Transverse colon (tissue), 4 donors: ENCODE measurements at regions not wholly inside any gene's neighbourhood (a gene's known extent, or its start where the extent isn't known, plus 50 kb on each side); places are given as distances from the start of the nearest gene placed in this dataset.

Experiments
- DNase-seq: peaks from one replicate; pipeline ENCODE4 v3.0.0-alpha.2; 2019
- H3K27ac ChIP-seq, 4 donors: fragments of 200-600 bp; sonication (generic); 2 replicates each; pipeline ENCODE4 v1.5.1; 2016 to 2018; ENCODE audit warnings: inconsistent platforms in 4 of 4
- H3K27me3 ChIP-seq: fragments of 200-600 bp; sonication (generic); 2 replicates; pipeline ENCODE4 v1.5.1; 2017; ENCODE audit warnings: inconsistent platforms
- H3K36me3 ChIP-seq, 4 donors: fragments of 200-600 bp; sonication (generic); 2 replicates each; pipeline ENCODE4 v1.5.1; 2017 to 2019; ENCODE audit warnings: inconsistent platforms in 4 of 4
- H3K4me1 ChIP-seq, 4 donors: fragments of 200-600 bp; sonication (generic); 2 replicates each; pipeline ENCODE4 v1.5.1; 2017 to 2020; ENCODE audit warnings: inconsistent platforms in 4 of 4
- H3K4me3 ChIP-seq, 4 donors: fragments of 200-600 bp; sonication (generic); 1 replicate in 1 of 4; 2 replicates in 3 of 4; pipeline versions ENCODE4 v1.5.1 to v1.6.1; 2017 to 2019; ENCODE audit warnings: inconsistent platforms in 4 of 4
- H3K9me3 ChIP-seq, 2 donors: fragments of 200-600 bp; sonication (generic); 2 replicates each; pipeline ENCODE4 v1.5.1; 2017 to 2019; ENCODE audit warnings: inconsistent platforms in 2 of 2
- EP300 ChIP-seq: sonication (generic); formaldehyde crosslinking; IDR thresholded peaks from one replicate; pipeline ENCODE4 v1.6.1; 2017; ENCODE audit warnings: antibody characterized with exemption, low read depth
- POLR2A ChIP-seq: fragments of 450-650 bp; IDR thresholded peaks from one replicate; pipeline ENCODE4 v1.6.1; 2016; ENCODE audit warnings: antibody characterized with exemption, mild to moderate bottlenecking, moderate library complexity
- POLR2AphosphoS5 ChIP-seq, 3 donors: sonication (generic); formaldehyde crosslinking; IDR thresholded peaks; one replicate each; pipeline ENCODE4 v1.6.1; 2016; ENCODE audit warnings: antibody characterized with exemption in 3 of 3
- WGBS, 2 donors: methylation state at CpG; one replicate each; pipeline ENCODE4 v1.1.5; 2018; ENCODE audit warnings: low coverage in 1 of 2; 5-methylcytosine and 5-hydroxymethylcytosine counted together
- in situ Hi-C, 4 donors: fragments of 200-750 bp; cut with MboI; loops; one replicate each; pipeline versions ENCODE4 v1.15.0 to v1.15.1; 2017; ENCODE audit warnings: low sequenced_read_pairs in 3 of 4, low pct_ligation_motif_present in 1 of 4, low pct_unique_long_range_greater_than_20kb in 1 of 4
- intact Hi-C: fragments of 100-400 bp; cut with DNase I; formaldehyde crosslinking; loops from one replicate; pipeline ENCODE4 v1.15.1; 2023; ENCODE audit warnings: low total_unique reads
- TF ChIP-seq, protein P1 (sequence below), 5 experiments: fragments of 200-600 bp in 3 of 5; fragments of 450-650 bp in 2 of 5; sonication (generic) in 3 of 5; IDR thresholded peaks; 1 replicate in 2 of 5; 2 replicates in 3 of 5; pipeline ENCODE4 v1.5.1; 2016 to 2017; ENCODE audit warnings: antibody characterized with exemption in 5 of 5, inconsistent platforms in 3 of 5, mild to moderate bottlenecking in 2 of 5, moderate library complexity in 1 of 5

DNA sequence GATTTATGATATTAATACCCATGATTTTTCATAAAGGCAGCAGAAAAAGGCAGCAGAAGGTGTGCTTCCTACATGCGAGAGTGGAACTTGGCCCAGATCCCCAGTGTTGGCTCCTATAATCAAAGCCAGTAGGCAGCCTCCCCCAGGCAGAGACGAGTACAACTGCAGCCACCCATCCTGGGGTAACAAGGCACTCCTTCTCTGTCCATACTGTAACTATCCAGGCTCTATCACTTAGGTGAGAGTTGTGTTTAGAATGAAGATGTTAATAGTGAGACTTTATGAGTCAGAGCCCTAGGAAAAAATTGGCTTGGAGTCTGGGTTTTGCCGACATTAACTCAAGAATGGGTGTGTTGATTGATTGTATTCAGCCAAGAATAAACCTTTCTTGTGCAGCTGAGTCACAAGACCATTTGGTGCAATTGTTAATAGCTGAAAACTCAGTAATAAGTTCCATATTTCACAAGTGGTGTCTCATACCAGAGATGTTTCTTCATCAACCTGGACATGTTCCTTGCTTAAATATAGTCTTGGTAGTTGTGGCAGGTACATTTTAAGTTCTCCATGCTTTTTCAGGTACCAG, 322.3 kb downstream of the DUSP10 start:
- peaks cover 0 to 3% (median 0%) of the 10 kb centered on the region in 4 donors for H3K4me1 ChIP-seq
- no peaks in the 10 kb centered on the region for H3K27me3 ChIP-seq
- TF ChIP-seq EP300 (no peak), POLR2AphosphoS5 (IDR thresholded peaks at IDR 0.05) (peak in 1 of 3 donors; percentile 7)

DNA sequence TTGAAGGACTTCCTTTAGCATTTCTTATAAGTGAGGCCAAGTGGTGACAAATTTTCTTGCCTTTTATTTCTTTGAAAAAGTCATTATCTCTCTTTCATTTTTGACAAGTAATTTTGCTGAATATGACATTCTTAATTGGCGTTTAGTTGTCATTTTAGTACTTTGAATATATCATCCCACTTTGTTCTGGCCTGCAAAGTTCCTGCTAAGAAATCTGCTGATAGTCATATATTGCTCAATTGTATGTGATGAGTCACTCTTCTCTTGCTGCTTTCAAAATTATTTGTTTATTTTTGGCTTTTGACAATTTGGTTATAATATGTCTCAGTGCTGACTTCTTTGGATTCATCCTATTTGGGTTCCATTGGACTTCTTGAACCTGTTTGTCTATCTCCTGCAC, 312.6 kb downstream of the DUSP10 start:
- Histone ChIP-seq H3K4me3 (no peak overlapping the region), H3K27ac (no peak overlapping the region), H3K9me3 (peaks cover 0 to 8% of the 10 kb centered on the region in 2 donors), H3K4me1 (peaks cover 0 to 6% (median 0%) of the 10 kb centered on the region in 4 donors), H3K36me3 (no peaks in the 10 kb centered on the region), H3K27me3 (no peaks in the 10 kb centered on the region)
- 63 to 72% methylated on average over 1 of the region's 1 CpG for WGBS, 2 donors
- no peak for TF ChIP-seq EP300
- no peak for TF ChIP-seq POLR2AphosphoS5 (IDR thresholded peaks at IDR 0.05)
- TF ChIP-seq POLR2A = no peak
- TF ChIP-seq, protein P1, sequence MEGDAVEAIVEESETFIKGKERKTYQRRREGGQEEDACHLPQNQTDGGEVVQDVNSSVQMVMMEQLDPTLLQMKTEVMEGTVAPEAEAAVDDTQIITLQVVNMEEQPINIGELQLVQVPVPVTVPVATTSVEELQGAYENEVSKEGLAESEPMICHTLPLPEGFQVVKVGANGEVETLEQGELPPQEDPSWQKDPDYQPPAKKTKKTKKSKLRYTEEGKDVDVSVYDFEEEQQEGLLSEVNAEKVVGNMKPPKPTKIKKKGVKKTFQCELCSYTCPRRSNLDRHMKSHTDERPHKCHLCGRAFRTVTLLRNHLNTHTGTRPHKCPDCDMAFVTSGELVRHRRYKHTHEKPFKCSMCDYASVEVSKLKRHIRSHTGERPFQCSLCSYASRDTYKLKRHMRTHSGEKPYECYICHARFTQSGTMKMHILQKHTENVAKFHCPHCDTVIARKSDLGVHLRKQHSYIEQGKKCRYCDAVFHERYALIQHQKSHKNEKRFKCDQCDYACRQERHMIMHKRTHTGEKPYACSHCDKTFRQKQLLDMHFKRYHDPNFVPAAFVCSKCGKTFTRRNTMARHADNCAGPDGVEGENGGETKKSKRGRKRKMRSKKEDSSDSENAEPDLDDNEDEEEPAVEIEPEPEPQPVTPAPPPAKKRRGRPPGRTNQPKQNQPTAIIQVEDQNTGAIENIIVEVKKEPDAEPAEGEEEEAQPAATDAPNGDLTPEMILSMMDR (IDR thresholded peaks at IDR 0.05) = no peak
- in situ Hi-C loops (loop anchor here in 2 of 4 donors (25.0 kb wide), 2 partner anchors 542 to 617 kb away; partner anchors contain the start of gene HLX (in 1 of the 2)), intact Hi-C loops (no loop called here)
- DNase-seq = no peak

More for the DNA sequence above, 322.3 kb downstream of the DUSP10 start:
- H3K36me3 ChIP-seq = no peaks in the 10 kb centered on the region
- intact Hi-C loops (no loop called here), in situ Hi-C loops (no loop called here)
- no peaks in the 10 kb centered on the region for H3K9me3 ChIP-seq
- WGBS, 2 donors = 42 to 71% methylated on average over 3 of the region's 3 CpGs
- H3K4me3 ChIP-seq = no peak overlapping the region
- DNase-seq = no peak
- no peak overlapping the region for H3K27ac ChIP-seq

DNA sequence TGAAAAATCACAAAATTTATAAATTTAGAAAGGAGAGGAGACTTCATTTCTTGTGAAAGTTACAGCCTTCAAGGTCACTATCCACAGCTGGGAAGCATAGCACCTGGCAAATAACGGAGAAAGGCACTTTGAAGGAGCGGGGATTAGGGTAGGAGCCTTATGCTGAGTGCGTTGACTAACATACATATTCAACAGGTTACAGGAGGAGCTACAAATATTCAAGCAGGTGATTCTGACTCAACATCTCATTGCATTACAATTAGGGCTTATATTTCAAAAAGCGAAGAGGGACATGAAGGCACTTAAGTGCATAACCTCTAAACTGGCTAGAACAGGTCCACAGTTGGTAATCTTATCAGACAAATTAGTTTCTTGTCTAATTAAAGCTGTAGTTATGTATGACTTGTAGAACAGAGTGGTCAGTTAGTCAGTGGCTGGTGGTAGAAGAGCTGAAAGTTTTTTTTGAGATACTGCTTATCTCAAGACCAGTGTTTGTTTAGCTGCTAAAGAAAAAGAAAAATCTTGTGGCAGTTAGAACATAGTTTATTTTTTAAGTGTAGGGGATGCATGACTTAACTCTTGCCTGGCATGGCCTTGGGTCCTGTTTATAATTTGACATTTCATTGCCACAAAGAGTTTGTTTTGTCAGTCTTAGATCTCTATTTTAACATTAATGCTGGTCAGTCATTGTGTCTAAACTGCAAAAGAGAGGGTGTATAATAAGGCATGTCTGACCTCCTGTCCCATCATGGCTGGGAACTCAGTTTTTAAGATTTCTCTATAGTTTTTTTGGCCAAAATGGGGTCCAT, 311.5 kb downstream of the DUSP10 start:
- 82 to 93% methylated on average over 4 of the region's 4 CpGs for WGBS, 2 donors
- Histone ChIP-seq H3K27ac (no peak overlapping the region), H3K4me1 (peaks cover 0 to 9% (median 2%) of the 10 kb centered on the region in 4 donors), H3K9me3 (peaks cover 0 to 8% of the 10 kb centered on the region in 2 donors), H3K36me3 (no peaks in the 10 kb centered on the region), H3K27me3 (no peaks in the 10 kb centered on the region), H3K4me3 (no peak overlapping the region)
- intact Hi-C loops (loop anchor here (10.0 kb wide), 1 partner anchor 616 kb away; no protein-coding TSS in a partner anchor), in situ Hi-C loops (loop anchor here in 3 of 4 donors (10.0 to 25.0 kb wide), 3 partner anchors 543 to 618 kb away; partner anchors contain the start of gene HLX (in 2 of the 3))
- no peak for DNase-seq
- TF ChIP-seq POLR2AphosphoS5 (IDR thresholded peaks at IDR 0.05) (no peak), POLR2A (no peak)
- TF ChIP-seq, protein P1 (IDR thresholded peaks at IDR 0.05) = no peak

DNA sequence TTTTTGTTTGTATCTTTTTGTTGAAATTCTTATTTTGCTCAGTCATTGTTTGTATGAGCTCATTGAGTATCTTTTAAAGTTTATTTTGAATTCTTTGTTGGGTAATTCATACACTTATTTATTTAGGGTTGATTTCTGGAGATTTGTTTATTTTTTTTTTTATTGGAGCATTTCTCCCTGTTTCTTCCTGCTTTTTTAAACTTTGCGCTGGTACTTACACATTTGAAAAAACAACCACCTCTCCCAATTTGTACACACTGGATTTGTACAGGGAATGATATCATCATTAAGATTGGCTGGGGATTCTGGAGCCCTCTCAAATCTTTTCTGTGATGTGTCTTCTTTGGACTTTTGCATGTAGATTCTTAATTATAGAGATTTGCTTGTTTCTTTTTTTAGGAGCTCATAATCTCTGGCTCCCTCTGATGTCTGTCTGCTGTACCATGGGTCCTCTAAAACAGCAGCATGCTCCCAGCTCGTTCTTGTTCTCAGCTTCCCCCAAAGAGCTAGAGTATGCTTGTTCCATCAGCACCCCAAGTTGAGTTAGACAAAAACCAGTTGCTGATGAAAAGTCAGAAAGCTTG, 310.7 kb downstream of the DUSP10 start:
- Histone ChIP-seq H3K27me3 (no peaks in the 10 kb centered on the region), H3K27ac (peak overlapping the region in 1 of 4 donors; percentile 24), H3K4me1 (peaks cover 0 to 11% (median 2%) of the 10 kb centered on the region in 4 donors), H3K9me3 (peaks cover 0 to 8% of the 10 kb centered on the region in 2 donors), H3K4me3 (no peak overlapping the region), H3K36me3 (no peaks in the 10 kb centered on the region)
- in situ Hi-C loops = loop anchor here in 3 of 4 donors (10.0 to 25.0 kb wide), 3 partner anchors 544 to 619 kb away; partner anchors contain the start of gene HLX (in 2 of the 3)
- intact Hi-C loops = loop anchor here (10.0 kb wide), 1 partner anchor 616 kb away; no protein-coding TSS in a partner anchor
- no peak for DNase-seq
- 44 to 46% methylated on average over 2 of the region's 2 CpGs for WGBS, 2 donors
- TF ChIP-seq POLR2A (no peak), EP300 (no peak)
- TF ChIP-seq, protein P1 (IDR thresholded peaks at IDR 0.05) = no peak
